ENCODE measurements at regions not wholly inside any gene's neighbourhood (a gene's known extent, or its start where the extent isn't known, plus 50 kb on each side); places are given as distances from the start of the nearest gene placed in this dataset.

GRCh38 chr16:54774768-54775167, 155.9 kb upstream of the IRX5 start (continued):
- TF ChIP-seq PATZ1 (tag by site-specific recombination; IDR thresholded peaks at IDR 0.05) (peak; percentile 45; the same call in 1 of the 2 replicates), ZNF133 (tag by site-specific recombination; IDR thresholded peaks at IDR 0.05) (no peak), ZNF24 (tag by site-specific recombination; IDR thresholded peaks at IDR 0.05) (peak; percentile 73; the same call in 1 of the 2 replicates)
- TF ChIP-seq, protein P1, sequence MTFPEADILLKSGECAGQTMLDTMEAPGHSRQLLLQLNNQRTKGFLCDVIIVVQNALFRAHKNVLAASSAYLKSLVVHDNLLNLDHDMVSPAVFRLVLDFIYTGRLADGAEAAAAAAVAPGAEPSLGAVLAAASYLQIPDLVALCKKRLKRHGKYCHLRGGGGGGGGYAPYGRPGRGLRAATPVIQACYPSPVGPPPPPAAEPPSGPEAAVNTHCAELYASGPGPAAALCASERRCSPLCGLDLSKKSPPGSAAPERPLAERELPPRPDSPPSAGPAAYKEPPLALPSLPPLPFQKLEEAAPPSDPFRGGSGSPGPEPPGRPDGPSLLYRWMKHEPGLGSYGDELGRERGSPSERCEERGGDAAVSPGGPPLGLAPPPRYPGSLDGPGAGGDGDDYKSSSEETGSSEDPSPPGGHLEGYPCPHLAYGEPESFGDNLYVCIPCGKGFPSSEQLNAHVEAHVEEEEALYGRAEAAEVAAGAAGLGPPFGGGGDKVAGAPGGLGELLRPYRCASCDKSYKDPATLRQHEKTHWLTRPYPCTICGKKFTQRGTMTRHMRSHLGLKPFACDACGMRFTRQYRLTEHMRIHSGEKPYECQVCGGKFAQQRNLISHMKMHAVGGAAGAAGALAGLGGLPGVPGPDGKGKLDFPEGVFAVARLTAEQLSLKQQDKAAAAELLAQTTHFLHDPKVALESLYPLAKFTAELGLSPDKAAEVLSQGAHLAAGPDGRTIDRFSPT (tag by site-specific recombination; IDR thresholded peaks at IDR 0.05) = peak; percentile 46; the same call in 1 of the 2 replicates
- TF ChIP-seq, protein P2, sequence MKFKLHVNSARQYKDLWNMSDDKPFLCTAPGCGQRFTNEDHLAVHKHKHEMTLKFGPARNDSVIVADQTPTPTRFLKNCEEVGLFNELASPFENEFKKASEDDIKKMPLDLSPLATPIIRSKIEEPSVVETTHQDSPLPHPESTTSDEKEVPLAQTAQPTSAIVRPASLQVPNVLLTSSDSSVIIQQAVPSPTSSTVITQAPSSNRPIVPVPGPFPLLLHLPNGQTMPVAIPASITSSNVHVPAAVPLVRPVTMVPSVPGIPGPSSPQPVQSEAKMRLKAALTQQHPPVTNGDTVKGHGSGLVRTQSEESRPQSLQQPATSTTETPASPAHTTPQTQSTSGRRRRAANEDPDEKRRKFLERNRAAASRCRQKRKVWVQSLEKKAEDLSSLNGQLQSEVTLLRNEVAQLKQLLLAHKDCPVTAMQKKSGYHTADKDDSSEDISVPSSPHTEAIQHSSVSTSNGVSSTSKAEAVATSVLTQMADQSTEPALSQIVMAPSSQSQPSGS (tag by site-specific recombination; IDR thresholded peaks at IDR 0.05; ENCODE audit: low read depth) = peak; percentile 58; the same call in 1 of the 2 replicates

DNA sequence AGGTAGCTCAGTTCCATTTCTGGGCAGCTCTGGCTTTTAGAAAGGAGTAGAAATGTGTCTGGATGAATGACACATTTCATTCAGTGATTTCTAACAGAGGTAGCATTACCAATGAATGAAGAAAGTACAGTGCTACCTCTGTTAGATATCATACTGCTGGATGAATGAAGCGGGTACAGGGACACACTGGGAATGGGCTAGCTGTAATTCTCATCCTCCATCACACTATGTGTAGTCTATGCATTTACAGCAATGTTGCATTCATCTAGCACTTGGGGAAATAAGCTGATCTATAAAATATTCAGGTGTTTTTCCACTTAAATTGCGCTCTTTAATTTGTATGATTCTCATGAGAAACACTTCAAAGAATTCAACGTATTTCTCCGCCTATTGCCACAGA, 158.3 kb upstream of the IRX5 start:
- Histone ChIP-seq H3K27ac (ENCODE audit: extremely low read depth, low read depth, low read length) (no peak overlapping the region), H3K36me3 (ENCODE audit: control insufficient read depth in 2 of 2, insufficient read depth in 1 of 2, low read length in 2 of 2) (no peaks in the 10 kb centered on the region), H3K9me3 (ENCODE audit: control insufficient read depth, insufficient read depth, low read depth, low read length) (no peaks in the 10 kb centered on the region; the same call in 1 of the 2 replicates), H3K4me3 (ENCODE audit: low read depth, low read length) (no peak overlapping the region), H3K4me1 (ENCODE audit: control insufficient read depth, insufficient read depth, low read length) (peaks cover 4% of the 10 kb centered on the region; the same call in 1 of the 2 replicates)
- CTCF ChIA-PET = no interaction called here
- POLR2A ChIA-PET = no interaction called here
- TF ChIP-seq, protein P3, sequence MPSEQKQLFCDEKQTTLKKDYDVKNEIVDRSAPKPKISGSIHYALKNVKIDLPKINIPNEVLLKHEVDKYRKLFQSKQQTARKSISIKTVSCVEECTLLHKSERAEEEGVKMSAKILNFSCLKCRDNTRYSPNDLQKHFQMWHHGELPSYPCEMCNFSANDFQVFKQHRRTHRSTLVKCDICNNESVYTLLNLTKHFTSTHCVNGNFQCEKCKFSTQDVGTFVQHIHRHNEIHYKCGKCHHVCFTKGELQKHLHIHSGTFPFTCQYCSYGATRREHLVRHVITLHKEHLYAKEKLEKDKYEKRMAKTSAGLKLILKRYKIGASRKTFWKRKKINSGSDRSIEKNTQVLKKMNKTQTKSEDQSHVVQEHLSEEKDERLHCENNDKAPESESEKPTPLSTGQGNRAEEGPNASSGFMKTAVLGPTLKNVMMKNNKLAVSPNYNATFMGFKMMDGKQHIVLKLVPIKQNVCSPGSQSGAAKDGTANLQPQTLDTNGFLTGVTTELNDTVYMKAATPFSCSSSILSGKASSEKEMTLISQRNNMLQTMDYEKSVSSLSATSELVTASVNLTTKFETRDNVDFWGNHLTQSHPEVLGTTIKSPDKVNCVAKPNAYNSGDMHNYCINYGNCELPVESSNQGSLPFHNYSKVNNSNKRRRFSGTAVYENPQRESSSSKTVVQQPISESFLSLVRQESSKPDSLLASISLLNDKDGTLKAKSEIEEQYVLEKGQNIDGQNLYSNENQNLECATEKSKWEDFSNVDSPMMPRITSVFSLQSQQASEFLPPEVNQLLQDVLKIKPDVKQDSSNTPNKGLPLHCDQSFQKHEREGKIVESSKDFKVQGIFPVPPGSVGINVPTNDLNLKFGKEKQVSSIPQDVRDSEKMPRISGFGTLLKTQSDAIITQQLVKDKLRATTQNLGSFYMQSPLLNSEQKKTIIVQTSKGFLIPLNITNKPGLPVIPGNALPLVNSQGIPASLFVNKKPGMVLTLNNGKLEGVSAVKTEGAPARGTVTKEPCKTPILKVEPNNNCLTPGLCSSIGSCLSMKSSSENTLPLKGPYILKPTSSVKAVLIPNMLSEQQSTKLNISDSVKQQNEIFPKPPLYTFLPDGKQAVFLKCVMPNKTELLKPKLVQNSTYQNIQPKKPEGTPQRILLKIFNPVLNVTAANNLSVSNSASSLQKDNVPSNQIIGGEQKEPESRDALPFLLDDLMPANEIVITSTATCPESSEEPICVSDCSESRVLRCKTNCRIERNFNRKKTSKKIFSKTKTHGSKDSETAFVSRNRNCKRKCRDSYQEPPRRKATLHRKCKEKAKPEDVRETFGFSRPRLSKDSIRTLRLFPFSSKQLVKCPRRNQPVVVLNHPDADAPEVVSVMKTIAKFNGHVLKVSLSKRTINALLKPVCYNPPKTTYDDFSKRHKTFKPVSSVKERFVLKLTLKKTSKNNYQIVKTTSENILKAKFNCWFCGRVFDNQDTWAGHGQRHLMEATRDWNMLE (tag by site-specific recombination; conservative IDR thresholded peaks at IDR 0.05; ENCODE audit: low read depth) = no peak
- TF ChIP-seq ZNF26 (tag by site-specific recombination; IDR thresholded peaks at IDR 0.05) (peak; percentile 55; the same call in 1 of the 2 replicates), ZNF639 (tag by site-specific recombination; IDR thresholded peaks at IDR 0.05) (no peak), ZBTB10 (tag by site-specific recombination; IDR thresholded peaks at IDR 0.05) (no peak), ZNF24 (tag by site-specific recombination; IDR thresholded peaks at IDR 0.05) (no peak), ZNF529 (tag by site-specific recombination; IDR thresholded peaks at IDR 0.05; ENCODE audit: insufficient replicate concordance) (no peak), ZNF239 (tag by site-specific recombination; IDR thresholded peaks at IDR 0.05) (no peak), ZFHX2 (tag by site-specific recombination; conservative IDR thresholded peaks at IDR 0.05) (no peak)
